PC-9 (cell line): ENCODE measurements at regions not wholly inside any gene's neighbourhood (a gene's known extent, or its start where the extent isn't known, plus 50 kb on each side); places are given as distances from the start of the nearest gene placed in this dataset.
"Not testable (repeated sequence)": the region's sequence is repeated elsewhere in the genome, so short reads cannot be mapped to it uniquely, and the experiment has no call there.

ENCODE experiments used
- BruUV-seq: library from RNA; stranded (reverse); fragments of 400-500 nt; replicated peaks from 2 replicates; lab custom pipeline; 2021; lab: Mats Ljungman, UMichigan
- CTCF ChIA-PET: fragments of 300-600 bp; sonication (Branson Sonifier 250); formaldehyde crosslinking; loops from one replicate; lab custom pipeline; 2022; ENCODE audit warnings: antibody characterized with exemption; lab: Charles Lee
- POLR2A ChIA-PET: fragments of 300-600 bp; sonication (Branson Sonifier 250); formaldehyde crosslinking; loops from one replicate; lab custom pipeline; 2022; ENCODE audit warnings: antibody characterized with exemption; ENCODE audit not compliant: unreplicated experiment; lab: Charles Lee
- DNase-seq, 2 experiments: peaks; one replicate each; pipeline versions ENCODE4 v3.0.0 to v3.0.0-alpha.2; 2015 to 2022; ENCODE audit warnings: mixed read lengths in 1 of 2
- H2AFZ ChIP-seq: fragments of 200-600 bp; sonication (generic); 2 replicates; pipeline ENCODE4 v1.8.1; 2017; ENCODE audit warnings: antibody characterized with exemption
- H3F3A ChIP-seq: fragments of 200-600 bp; sonication (generic); 2 replicates; pipeline ENCODE4 v1.8.1; 2017; ENCODE audit warnings: antibody characterized with exemption, mild to moderate bottlenecking, low read depth; ENCODE audit not compliant: insufficient read depth
- H3K27ac ChIP-seq: fragments of 200-600 bp; sonication (generic); 2 replicates; pipeline ENCODE4 v1.6.1; 2016; ENCODE audit warnings: mixed run types
- H3K27me3 ChIP-seq: fragments of 200-600 bp; sonication (generic); 2 replicates; pipeline ENCODE4 v1.6.1; 2016; ENCODE audit warnings: low read depth, mixed run types; ENCODE audit not compliant: insufficient read depth
- H3K36me3 ChIP-seq: fragments of 200-600 bp; sonication (generic); 2 replicates; pipeline ENCODE4 v1.6.1; 2016; ENCODE audit warnings: low read depth, mixed run types
- H3K4me1 ChIP-seq: fragments of 200-600 bp; sonication (generic); replicated peaks from 2 replicates; pipeline ENCODE4 v1.6.1; 2016; ENCODE audit warnings: mixed run types; ENCODE audit not compliant: insufficient read depth
- H3K4me2 ChIP-seq: fragments of 200-600 bp; sonication (generic); 2 replicates; pipeline ENCODE4 v1.6.1; 2017; ENCODE audit warnings: mixed run types
- H3K4me3 ChIP-seq: fragments of 200-600 bp; sonication (generic); 2 replicates; pipeline ENCODE4 v1.6.1; 2016; ENCODE audit warnings: mixed run types
- H3K79me2 ChIP-seq: fragments of 200-600 bp; sonication (generic); 2 replicates; pipeline ENCODE4 v1.6.1; 2017; ENCODE audit warnings: low read depth, mixed run types
- H3K9me2 ChIP-seq: fragments of 200-600 bp; sonication (generic); 2 replicates; pipeline ENCODE4 v1.8.1; 2017; ENCODE audit warnings: mild to moderate bottlenecking; ENCODE audit not compliant: insufficient read depth
- H3K9me3 ChIP-seq: fragments of 200-600 bp; sonication (generic); 2 replicates; pipeline ENCODE4 v1.8.1; 2016; ENCODE audit warnings: low read depth; ENCODE audit not compliant: insufficient read depth
- H4K20me1 ChIP-seq: fragments of 200-600 bp; sonication (generic); 2 replicates; pipeline ENCODE4 v1.8.1; 2017; ENCODE audit not compliant: insufficient read depth
- CTCF ChIP-seq: fragments of 200-600 bp; sonication (generic); conservative IDR thresholded peaks from 2 replicates; pipeline ENCODE4 v1.6.1; 2017; ENCODE audit warnings: mixed run types, antibody characterized with exemption, mild to moderate bottlenecking, moderate library complexity
- EZH2 ChIP-seq: fragments of 200-600 bp; sonication (generic); IDR thresholded peaks from 2 replicates; pipeline ENCODE4 v1.8.0; 2017; ENCODE audit warnings: antibody characterized with exemption, low read depth
- intact Hi-C: fragments of 100-400 bp; cut with micrococcal nuclease; formaldehyde crosslinking; loops from one replicate; pipeline ENCODE4 v1.10.0; 2022; ENCODE audit not compliant: unreplicated experiment

GRCh38 chr15:53193149-53193548, 403.0 kb upstream of the ONECUT1 start:
- H3K4me1 ChIP-seq, result no peaks in the 10 kb centered on the region
- H3K36me3 ChIP-seq, result no peaks in the 10 kb centered on the region
- DNase-seq, result no peak
- H3K4me2 ChIP-seq, result no peak overlapping the region
- H3K27ac ChIP-seq, result no peak overlapping the region
- BruUV-seq, result no TSS peak
- H3F3A ChIP-seq, result no peaks in the 10 kb centered on the region
- H3K9me2 ChIP-seq, result no peaks in the 10 kb centered on the region
- POLR2A ChIA-PET, result no interaction called here
- H3K79me2 ChIP-seq, result no peaks in the 10 kb centered on the region
- H4K20me1 ChIP-seq, result no peaks in the 10 kb centered on the region
- no peak for TF ChIP-seq EZH2
- TF ChIP-seq CTCF, result no peak
- H3K4me3 ChIP-seq, result no peak overlapping the region
- intact Hi-C loops, result no loop called here
- no peaks in the 10 kb centered on the region for H3K27me3 ChIP-seq
- H3K9me3 ChIP-seq, result no peaks in the 10 kb centered on the region
- no peak overlapping the region for H2AFZ ChIP-seq
- CTCF ChIA-PET, result interaction anchor here (0.6 kb wide), 1 partner anchor 9 kb away, joined by 3 read pairs; no protein-coding TSS in a partner anchor

DNA sequence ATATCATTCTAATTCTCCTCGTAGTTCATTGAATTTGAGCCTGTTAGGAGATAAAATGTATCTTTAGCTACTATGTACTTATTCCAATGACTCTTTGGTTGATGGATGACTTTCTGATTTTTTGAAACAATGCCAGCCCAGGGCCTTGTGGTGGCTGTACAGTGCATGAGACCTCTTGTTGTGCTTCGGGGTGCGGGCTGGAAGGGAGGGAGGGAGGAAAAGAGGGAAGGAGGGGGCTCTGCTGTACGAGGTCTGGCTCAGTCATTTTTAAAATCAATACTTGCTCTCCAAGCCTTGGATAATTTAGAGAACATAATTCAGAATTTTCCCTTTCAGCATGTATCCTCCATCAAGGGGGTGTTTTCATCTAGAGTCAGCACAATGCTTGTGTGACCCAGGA, 399.7 kb upstream of the ONECUT1 start:
- TF ChIP-seq CTCF (no peak), EZH2 (no peak)
- H3K79me2 ChIP-seq, result no peaks in the 10 kb centered on the region
- H3K9me3 ChIP-seq, result no peaks in the 10 kb centered on the region
- no peak overlapping the region for H3K4me2 ChIP-seq
- no peaks in the 10 kb centered on the region for H3K27me3 ChIP-seq
- H2AFZ ChIP-seq, result no peak overlapping the region
- BruUV-seq, result no TSS peak
- no peaks in the 10 kb centered on the region for H3K9me2 ChIP-seq
- ChIA-PET CTCF (no interaction called here), POLR2A (interaction anchor here (0.6 kb wide), 1 partner anchor 440 kb away, joined by 21 read pairs; no protein-coding TSS in a partner anchor)
- no peak overlapping the region for H3K4me3 ChIP-seq
- H3K27ac ChIP-seq, result no peak overlapping the region
- no peaks in the 10 kb centered on the region for H3K4me1 ChIP-seq
- DNase-seq, result no peak
- no peaks in the 10 kb centered on the region for H4K20me1 ChIP-seq
- H3F3A ChIP-seq, result no peaks in the 10 kb centered on the region
- H3K36me3 ChIP-seq, result no peaks in the 10 kb centered on the region
- intact Hi-C loops, result no loop called here

- intact Hi-C loops, H3K36me3 ChIP-seq, H3K27me3 ChIP-seq, H3F3A ChIP-seq, H3K9me2 ChIP-seq, H3K4me2 ChIP-seq, DNase-seq, H4K20me1 ChIP-seq, H3K27ac ChIP-seq, BruUV-seq, H3K4me3 ChIP-seq, H3K9me3 ChIP-seq, H3K4me1 ChIP-seq, CTCF ChIA-PET, POLR2A ChIA-PET, H2AFZ ChIP-seq, H3K79me2 ChIP-seq: not testable (repeated sequence)
Observed at GRCh38 chr15:53183449-53183848, 393.3 kb upstream of the ONECUT1 start.

GRCh38 chr15:53171571-53171970, 381.4 kb upstream of the ONECUT1 start:
- H2AFZ ChIP-seq, result no peak overlapping the region
- H3K27me3 ChIP-seq, result no peaks in the 10 kb centered on the region
- CTCF ChIA-PET, result no interaction called here
- intact Hi-C loops, result no loop called here
- H3K4me2 ChIP-seq, result no peak overlapping the region
- no peaks in the 10 kb centered on the region for H3F3A ChIP-seq
- POLR2A ChIA-PET, result no interaction called here
- TF ChIP-seq EZH2 (no peak), CTCF (no peak)
- no peaks in the 10 kb centered on the region for H3K9me3 ChIP-seq
- no peak overlapping the region for H3K4me3 ChIP-seq
- no peaks in the 10 kb centered on the region for H3K79me2 ChIP-seq
- no peaks in the 10 kb centered on the region for H3K4me1 ChIP-seq
- no peaks in the 10 kb centered on the region for H3K9me2 ChIP-seq
- no peaks in the 10 kb centered on the region for H3K36me3 ChIP-seq
- no peak overlapping the region for H3K27ac ChIP-seq
- BruUV-seq, result no TSS peak
- H4K20me1 ChIP-seq, result no peaks in the 10 kb centered on the region
- no peak for DNase-seq
